ENCODE measurements at regions not wholly inside any gene's neighbourhood (a gene's known extent, or its start where the extent isn't known, plus 50 kb on each side); places are given as distances from the start of the nearest gene placed in this dataset.

DNA sequence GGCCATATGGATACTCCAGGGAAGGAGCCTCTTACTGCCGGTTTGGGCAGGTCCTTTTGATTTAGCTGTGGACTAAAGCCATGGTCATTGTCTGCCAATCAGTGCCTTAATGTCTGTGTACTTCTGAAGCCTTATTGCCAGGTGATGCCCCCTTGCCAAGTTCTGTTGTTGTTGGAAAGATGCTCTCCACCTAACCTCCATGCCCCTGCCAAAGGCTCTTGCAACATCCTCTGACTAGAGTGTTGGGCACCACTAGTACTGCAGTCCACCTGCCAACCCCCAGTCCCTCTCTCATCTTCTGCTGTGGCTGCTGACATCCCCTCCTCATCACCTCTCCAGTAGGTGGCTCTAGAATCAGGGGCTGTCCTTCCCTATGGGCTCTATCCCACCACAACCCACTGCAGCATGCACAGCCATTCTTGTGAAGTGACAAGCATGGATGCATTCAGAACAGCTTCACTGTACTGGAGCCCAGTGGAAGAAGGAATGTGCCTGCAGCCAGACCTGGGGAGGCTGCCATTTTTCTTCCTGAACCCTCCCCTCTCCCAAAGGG is 375.3 kb upstream of the CDH5 start:
- TF ChIP-seq, protein P1, sequence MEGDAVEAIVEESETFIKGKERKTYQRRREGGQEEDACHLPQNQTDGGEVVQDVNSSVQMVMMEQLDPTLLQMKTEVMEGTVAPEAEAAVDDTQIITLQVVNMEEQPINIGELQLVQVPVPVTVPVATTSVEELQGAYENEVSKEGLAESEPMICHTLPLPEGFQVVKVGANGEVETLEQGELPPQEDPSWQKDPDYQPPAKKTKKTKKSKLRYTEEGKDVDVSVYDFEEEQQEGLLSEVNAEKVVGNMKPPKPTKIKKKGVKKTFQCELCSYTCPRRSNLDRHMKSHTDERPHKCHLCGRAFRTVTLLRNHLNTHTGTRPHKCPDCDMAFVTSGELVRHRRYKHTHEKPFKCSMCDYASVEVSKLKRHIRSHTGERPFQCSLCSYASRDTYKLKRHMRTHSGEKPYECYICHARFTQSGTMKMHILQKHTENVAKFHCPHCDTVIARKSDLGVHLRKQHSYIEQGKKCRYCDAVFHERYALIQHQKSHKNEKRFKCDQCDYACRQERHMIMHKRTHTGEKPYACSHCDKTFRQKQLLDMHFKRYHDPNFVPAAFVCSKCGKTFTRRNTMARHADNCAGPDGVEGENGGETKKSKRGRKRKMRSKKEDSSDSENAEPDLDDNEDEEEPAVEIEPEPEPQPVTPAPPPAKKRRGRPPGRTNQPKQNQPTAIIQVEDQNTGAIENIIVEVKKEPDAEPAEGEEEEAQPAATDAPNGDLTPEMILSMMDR (IDR thresholded peaks at IDR 0.05; ENCODE audit: low read depth, low read length) = no peak
- no peak overlapping the region for H3K4me3 ChIP-seq (ENCODE audit: low read depth, low read length)

DNA sequence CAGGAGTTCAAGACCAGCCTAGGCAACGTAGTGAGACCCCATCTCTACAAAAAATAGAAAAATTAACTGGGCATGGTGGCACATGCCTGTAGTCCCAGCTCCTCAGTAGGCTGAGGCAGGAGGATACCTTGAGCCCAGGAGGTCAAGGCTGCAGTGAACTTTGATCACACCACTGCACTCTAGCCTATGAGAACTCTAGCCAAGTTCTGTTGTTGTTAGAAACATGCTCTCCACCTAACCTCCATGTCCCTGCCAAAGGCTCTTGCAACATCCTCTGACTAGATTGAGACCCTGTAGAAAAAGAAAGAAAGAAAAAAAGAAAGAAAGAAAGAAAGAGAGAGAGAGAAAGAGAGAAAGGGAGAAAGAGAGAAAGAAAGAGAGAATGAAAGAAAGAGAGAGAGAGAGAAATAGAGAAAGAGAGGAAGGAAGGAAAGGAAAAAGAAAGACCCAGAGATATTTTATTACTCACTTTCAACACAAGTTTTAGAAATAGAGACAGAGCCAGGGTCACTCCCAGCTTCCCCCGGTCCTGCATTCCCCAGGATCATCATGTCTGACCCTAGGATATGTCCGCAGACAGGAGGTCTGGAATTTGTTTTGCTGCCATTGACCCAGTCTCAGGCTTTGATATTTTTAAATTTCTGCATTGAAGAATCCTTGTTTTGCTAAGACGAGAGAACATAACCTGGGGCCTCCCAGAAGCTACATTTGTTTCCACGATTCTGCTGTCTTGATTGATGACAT is 376.5 kb upstream of the CDH5 start:
- TF ChIP-seq, protein P1 (IDR thresholded peaks at IDR 0.05; ENCODE audit: low read depth, low read length) = no peak
- no peak overlapping the region for H3K4me3 ChIP-seq (ENCODE audit: low read depth, low read length)

DNA sequence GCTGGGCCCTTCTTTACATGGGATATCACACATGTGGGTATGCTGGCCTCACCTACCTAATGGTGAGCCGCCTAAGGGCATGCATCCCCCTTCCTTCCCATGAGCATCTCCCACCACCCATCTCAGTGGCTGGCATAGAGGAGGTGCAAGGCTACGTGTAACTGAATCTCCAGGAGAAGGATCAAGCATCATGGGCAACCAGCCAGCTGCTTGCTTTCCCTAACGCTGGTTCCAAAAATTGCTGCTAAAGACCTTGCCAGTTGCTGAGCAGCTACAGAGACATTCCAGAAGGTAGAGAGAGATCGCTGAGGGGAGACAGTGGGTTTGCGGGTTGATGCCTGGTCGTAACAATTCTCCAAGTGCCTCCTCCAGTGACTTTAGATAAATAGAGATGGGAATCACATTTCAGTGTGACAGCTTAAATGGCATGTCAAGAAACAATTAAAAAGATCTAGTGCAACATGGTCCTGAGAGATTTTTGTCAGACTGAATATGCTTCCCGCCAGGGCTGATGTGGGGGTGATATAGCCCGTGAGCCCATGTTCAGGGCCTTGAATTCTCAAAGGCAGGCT is 378.4 kb upstream of the CDH5 start:
- no peak overlapping the region for H3K4me3 ChIP-seq (ENCODE audit: low read depth, low read length)
- TF ChIP-seq, protein P1 (IDR thresholded peaks at IDR 0.05; ENCODE audit: low read depth, low read length) = no peak

DNA sequence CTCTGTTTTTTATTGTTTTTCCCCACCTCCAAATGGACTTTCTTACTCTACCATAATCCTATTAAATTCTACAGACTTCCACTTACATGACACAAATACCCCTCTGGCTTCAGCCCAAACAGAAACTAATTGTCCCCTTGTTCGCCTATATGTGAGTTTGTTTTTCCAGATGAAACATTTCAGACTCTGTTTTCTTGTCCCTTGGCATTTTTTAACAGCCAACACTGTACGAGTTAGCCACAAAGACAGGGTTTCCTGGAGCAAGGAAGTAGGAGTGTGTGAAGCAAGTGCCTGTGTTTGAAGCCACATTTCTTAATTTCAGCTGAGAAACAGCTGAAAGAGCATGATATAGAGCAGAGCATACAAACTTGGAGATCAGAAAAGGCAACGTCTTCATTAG is 382.2 kb upstream of the CDH5 start:
- H3K4me3 ChIP-seq (ENCODE audit: low read depth, low read length) = no peak overlapping the region
- TF ChIP-seq, protein P1 (IDR thresholded peaks at IDR 0.05; ENCODE audit: low read depth, low read length) = no peak

DNA sequence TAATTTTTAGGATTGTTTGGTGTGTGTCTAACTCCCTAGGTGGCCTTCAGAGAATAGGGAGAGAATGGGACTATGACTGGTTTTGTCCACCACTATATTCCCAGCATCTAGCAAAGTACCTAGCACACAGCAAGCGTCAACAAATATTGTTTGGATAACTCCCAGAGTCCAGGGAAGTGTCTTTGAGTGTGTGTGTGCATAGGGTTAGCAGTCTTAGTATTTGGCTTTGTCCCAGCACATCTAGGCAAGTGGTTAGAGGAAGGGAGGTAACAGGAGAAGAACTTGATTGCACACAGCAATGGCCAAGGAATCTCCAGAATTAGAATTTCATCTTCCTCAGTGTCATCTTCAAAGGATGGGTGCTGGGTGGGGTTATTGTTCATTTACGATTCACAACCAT is 385.4 kb upstream of the CDH5 start:
- no peak overlapping the region for H3K4me3 ChIP-seq (ENCODE audit: low read depth, low read length)
- TF ChIP-seq, protein P1 (IDR thresholded peaks at IDR 0.05; ENCODE audit: low read depth, low read length) = no peak

DNA sequence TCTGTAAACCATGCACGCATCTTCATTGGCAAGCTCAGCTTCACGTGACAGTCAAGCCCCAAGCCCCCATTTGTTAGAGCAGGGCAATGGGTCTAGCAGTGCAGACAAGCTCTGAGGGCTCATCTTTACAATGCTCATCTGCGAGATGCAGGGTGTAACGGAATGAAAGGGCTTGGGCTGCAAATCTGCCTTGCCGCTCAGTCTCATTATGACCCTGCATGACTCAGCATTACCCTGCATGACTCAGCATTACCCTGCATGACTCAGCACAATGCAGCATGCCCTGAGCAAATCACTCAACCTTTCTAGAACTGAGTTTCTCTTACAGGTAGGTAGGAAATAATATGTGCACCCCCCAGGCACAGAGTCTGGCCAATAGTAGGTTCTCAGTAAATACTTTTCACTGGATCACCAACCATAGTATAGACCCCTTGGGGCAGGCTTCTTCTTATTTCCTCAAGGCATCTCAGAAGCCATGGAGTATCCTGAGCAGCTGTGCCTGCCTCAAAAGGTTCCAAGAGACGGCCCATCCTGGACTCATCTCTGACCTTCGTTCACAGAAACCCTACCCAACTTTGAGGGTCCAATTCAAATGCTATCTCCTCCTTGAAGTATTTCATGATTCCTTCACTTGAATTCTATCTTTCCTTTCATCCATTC is 391.3 kb upstream of the CDH5 start:
- TF ChIP-seq, protein P1 (IDR thresholded peaks at IDR 0.05; ENCODE audit: low read depth, low read length) = no peak
- no peak overlapping the region for H3K4me3 ChIP-seq (ENCODE audit: low read depth, low read length)

DNA sequence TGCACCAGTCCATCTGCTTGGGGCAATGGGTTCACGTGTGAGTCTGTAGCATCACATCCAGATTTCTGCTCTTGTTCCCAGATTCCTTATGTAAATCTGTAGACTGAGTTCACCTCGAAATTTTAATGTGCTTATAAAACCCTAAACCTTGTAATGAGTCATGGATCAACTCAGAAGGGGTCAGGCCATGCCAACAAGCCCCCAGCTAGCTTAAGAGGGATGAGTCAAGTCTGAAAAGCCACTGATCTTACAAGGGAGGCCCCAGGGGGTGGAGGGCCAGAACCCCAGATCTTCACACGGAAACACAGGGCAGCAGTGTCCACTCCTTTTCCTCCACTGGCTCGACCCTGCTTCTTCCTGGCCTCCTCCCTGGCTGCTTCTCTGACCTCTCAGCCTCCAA is 399.1 kb upstream of the CDH5 start:
- TF ChIP-seq, protein P1 (IDR thresholded peaks at IDR 0.05; ENCODE audit: low read depth, low read length) = no peak

More for the DNA sequence above, 399.1 kb upstream of the CDH5 start:
- H3K4me3 ChIP-seq (ENCODE audit: low read depth, low read length) = no peak overlapping the region
